ENCODE measurements at regions not wholly inside any gene's neighbourhood (a gene's known extent, or its start where the extent isn't known, plus 50 kb on each side); places are given as distances from the start of the nearest gene placed in this dataset.

DNA sequence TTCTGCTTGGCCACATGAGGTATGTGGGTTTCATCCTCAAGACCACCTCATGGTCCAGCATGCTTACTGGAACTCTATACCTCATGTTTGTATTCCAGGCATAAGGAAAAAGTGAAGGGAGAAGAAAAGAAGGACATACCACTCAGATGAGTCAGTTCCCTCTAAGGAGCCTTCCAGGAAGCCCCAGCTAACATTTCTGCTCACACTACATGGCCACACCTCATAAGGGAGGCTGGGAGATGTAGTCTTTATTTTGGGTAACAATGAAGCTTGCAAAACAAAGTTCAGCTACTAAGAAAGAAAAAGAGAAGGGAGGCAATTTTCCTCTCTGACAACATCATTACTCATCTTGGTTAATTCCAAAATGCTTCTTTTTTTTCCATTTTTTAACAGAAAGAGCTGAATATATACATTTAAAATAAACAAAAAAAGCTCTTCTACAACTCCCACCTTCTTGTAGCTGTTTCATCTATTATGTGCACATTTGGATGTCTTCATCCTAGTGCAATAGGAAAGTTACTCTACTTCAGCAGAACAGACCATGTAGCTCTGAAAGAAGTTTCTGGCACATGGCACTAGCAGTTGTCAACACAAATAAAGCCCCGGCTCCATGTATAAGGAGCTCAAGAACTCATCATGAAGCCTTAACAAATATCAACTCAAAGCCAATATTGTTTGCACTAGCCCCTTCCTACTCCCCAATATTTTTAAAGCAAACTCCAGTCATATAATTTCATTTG lies 123.6 kb upstream of the CCDC112 start:
- no peak overlapping the region for H3K9ac ChIP-seq (ENCODE audit: insufficient read depth in 1 of 2, low read length in 2 of 2)
- 57 to 68% methylated on average over 1 of the region's 1 CpG for WGBS, 2 donors
- DNase-seq (no peak), ATAC-seq (ENCODE audit: insufficient read depth, low FRiP score) (peak; percentile 86)
- H3K27ac ChIP-seq (ENCODE audit: low read depth in 1 of 2, low read length in 1 of 2), result peak overlapping the region; percentile 45 to 63
- H3K4me3 ChIP-seq, result no peak overlapping the region
- H3K4me1 ChIP-seq (ENCODE audit: control insufficient read depth in 5 of 5, insufficient read depth in 5 of 5, low read length in 5 of 5), result peaks cover 0 to 23% (median 1%) of the 10 kb centered on the region in 5 donors
- H3K27me3 ChIP-seq (ENCODE audit: control insufficient read depth in 3 of 3, insufficient read depth in 3 of 3, low read length in 2 of 3), result no peaks in the 10 kb centered on the region
- TF ChIP-seq, protein P1, sequence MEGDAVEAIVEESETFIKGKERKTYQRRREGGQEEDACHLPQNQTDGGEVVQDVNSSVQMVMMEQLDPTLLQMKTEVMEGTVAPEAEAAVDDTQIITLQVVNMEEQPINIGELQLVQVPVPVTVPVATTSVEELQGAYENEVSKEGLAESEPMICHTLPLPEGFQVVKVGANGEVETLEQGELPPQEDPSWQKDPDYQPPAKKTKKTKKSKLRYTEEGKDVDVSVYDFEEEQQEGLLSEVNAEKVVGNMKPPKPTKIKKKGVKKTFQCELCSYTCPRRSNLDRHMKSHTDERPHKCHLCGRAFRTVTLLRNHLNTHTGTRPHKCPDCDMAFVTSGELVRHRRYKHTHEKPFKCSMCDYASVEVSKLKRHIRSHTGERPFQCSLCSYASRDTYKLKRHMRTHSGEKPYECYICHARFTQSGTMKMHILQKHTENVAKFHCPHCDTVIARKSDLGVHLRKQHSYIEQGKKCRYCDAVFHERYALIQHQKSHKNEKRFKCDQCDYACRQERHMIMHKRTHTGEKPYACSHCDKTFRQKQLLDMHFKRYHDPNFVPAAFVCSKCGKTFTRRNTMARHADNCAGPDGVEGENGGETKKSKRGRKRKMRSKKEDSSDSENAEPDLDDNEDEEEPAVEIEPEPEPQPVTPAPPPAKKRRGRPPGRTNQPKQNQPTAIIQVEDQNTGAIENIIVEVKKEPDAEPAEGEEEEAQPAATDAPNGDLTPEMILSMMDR (IDR thresholded peaks at IDR 0.05; ENCODE audit: control extremely low read depth, extremely low read depth), result no peak
- H3K36me3 ChIP-seq (ENCODE audit: control insufficient read depth in 4 of 4, insufficient read depth in 4 of 4, low read length in 4 of 4), result no peaks in the 10 kb centered on the region
- H3K9me3 ChIP-seq (ENCODE audit: control insufficient read depth in 4 of 4, insufficient read depth in 3 of 4, low read length in 3 of 4), result no peaks in the 10 kb centered on the region

DNA sequence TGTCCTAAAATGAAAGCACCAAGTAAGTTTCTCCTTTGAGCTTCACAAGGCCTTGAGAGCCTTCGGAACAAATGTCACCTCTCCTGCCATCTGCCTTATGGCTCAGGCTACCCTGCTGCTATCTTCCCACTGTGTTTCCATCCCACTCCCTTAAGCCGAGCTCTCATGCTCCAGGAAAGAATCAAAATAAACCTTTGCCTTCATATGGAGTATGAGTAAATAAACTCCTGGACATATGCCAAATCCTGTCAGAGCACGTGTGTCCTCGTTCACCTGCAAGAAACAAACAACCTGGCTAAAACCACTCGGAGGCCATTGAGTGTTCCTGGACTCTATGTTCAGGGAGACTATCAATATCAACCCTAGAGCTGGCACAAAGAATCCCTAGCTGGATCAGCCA lies 122.3 kb upstream of the CCDC112 start:
- ATAC-seq (ENCODE audit: insufficient read depth, low FRiP score) (no peak), DNase-seq (no peak)
- Histone ChIP-seq H3K27me3 (ENCODE audit: control insufficient read depth in 3 of 3, insufficient read depth in 3 of 3, low read length in 2 of 3) (no peaks in the 10 kb centered on the region), H3K27ac (ENCODE audit: low read depth in 1 of 2, low read length in 1 of 2) (no peak overlapping the region), H3K4me1 (ENCODE audit: control insufficient read depth in 5 of 5, insufficient read depth in 5 of 5, low read length in 5 of 5) (peaks cover 0 to 29% (median 6%) of the 10 kb centered on the region in 5 donors), H3K9ac (ENCODE audit: insufficient read depth in 1 of 2, low read length in 2 of 2) (no peak overlapping the region), H3K36me3 (ENCODE audit: control insufficient read depth in 4 of 4, insufficient read depth in 4 of 4, low read length in 4 of 4) (no peaks in the 10 kb centered on the region), H3K9me3 (ENCODE audit: control insufficient read depth in 4 of 4, insufficient read depth in 3 of 4, low read length in 3 of 4) (no peaks in the 10 kb centered on the region), H3K4me3 (no peak overlapping the region)
- TF ChIP-seq, protein P1 (IDR thresholded peaks at IDR 0.05; ENCODE audit: control extremely low read depth, extremely low read depth), result no peak
- WGBS, 2 donors, result 63 to 78% methylated on average over 5 of the region's 5 CpGs

DNA sequence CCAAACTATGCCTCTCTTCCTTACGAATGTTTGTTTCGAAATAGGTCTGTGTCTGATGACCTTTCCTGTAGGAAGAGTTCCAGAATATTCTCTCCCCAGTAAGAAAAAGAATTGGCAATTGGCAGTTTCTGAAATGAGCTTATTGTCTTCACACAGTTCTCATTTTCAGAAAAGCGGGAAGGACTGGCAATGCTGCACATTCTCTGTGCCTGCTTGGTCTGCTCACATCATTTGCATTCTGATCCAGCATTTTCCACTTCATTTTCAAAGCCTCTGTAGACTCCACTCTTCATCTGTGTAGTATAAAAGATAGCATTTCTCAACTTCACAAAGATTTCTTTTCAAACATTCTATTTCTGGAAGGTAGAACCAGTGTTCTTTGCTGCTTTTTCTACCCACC lies 120.6 kb upstream of the CCDC112 start:
- no peak overlapping the region for H3K4me3 ChIP-seq
- H3K27ac ChIP-seq (ENCODE audit: low read depth in 1 of 2, low read length in 1 of 2), result no peak overlapping the region
- TF ChIP-seq, protein P1 (IDR thresholded peaks at IDR 0.05; ENCODE audit: control extremely low read depth, extremely low read depth), result no peak
- ATAC-seq (ENCODE audit: insufficient read depth, low FRiP score) (no peak), DNase-seq (no peak)
- H3K36me3 ChIP-seq (ENCODE audit: control insufficient read depth in 4 of 4, insufficient read depth in 4 of 4, low read length in 4 of 4), result no peaks in the 10 kb centered on the region
- no peaks in the 10 kb centered on the region for H3K27me3 ChIP-seq (ENCODE audit: control insufficient read depth in 3 of 3, insufficient read depth in 3 of 3, low read length in 2 of 3)
- H3K4me1 ChIP-seq (ENCODE audit: control insufficient read depth in 5 of 5, insufficient read depth in 5 of 5, low read length in 5 of 5), result peaks cover 0 to 24% (median 6%) of the 10 kb centered on the region in 5 donors
- no peaks in the 10 kb centered on the region for H3K9me3 ChIP-seq (ENCODE audit: control insufficient read depth in 4 of 4, insufficient read depth in 3 of 4, low read length in 3 of 4)
- WGBS, 2 donors, result 76 to 78% methylated on average over 3 of the region's 3 CpGs
- H3K9ac ChIP-seq (ENCODE audit: insufficient read depth in 1 of 2, low read length in 2 of 2), result no peak overlapping the region

DNA sequence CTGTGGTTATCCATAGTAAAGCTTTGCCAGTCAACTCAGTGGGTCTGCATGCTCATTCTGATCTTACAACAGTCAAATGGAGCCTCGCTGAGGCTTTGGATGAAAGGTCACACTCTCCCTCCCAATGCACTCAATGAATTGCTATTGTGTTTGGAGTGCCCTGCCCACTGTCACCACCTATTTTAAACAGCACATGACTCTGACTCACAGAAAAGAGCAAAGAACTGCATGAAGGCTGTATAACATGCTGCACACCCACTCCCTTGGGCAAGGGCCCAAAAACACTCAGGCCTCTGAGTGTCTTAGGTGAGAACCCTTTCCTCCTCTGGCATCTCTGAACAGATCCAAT lies 118.7 kb upstream of the CCDC112 start:
- Histone ChIP-seq H3K4me3 (no peak overlapping the region), H3K27ac (ENCODE audit: low read depth in 1 of 2, low read length in 1 of 2) (peak overlapping the region; percentile 80 to 81)

More for the DNA sequence above, 118.7 kb upstream of the CCDC112 start:
- H3K9ac ChIP-seq (ENCODE audit: insufficient read depth in 1 of 2, low read length in 2 of 2), result no peak overlapping the region
- peak in 1 of 3 donors; percentile 32 for DNase-seq
- peak; percentile 60 for ATAC-seq (ENCODE audit: insufficient read depth, low FRiP score)
- TF ChIP-seq, protein P1 (IDR thresholded peaks at IDR 0.05; ENCODE audit: control extremely low read depth, extremely low read depth), result no peak
- peaks cover 0 to 24% (median 6%) of the 10 kb centered on the region in 5 donors for H3K4me1 ChIP-seq (ENCODE audit: control insufficient read depth in 5 of 5, insufficient read depth in 5 of 5, low read length in 5 of 5)
- H3K27me3 ChIP-seq (ENCODE audit: control insufficient read depth in 3 of 3, insufficient read depth in 3 of 3, low read length in 2 of 3), result no peaks in the 10 kb centered on the region
- no peaks in the 10 kb centered on the region for H3K9me3 ChIP-seq (ENCODE audit: control insufficient read depth in 4 of 4, insufficient read depth in 3 of 4, low read length in 3 of 4)
- H3K36me3 ChIP-seq (ENCODE audit: control insufficient read depth in 4 of 4, insufficient read depth in 4 of 4, low read length in 4 of 4), result no peaks in the 10 kb centered on the region
- WGBS, 2 donors, result 53 to 90% methylated on average over 1 of the region's 1 CpG
